Caco-2 (cell line): ENCODE measurements at regions not wholly inside any gene's neighbourhood (a gene's known extent, or its start where the extent isn't known, plus 50 kb on each side); places are given as distances from the start of the nearest gene placed in this dataset.
"Not testable (repeated sequence)": the region's sequence is repeated elsewhere in the genome, so short reads cannot be mapped to it uniquely, and the experiment has no call there.

Experiments used
- BruUV-seq: library from RNA; stranded (reverse); fragments of 400-500 nt; replicated peaks from 2 replicates; lab custom pipeline; 2021; lab: Mats Ljungman, UMichigan
- CTCF ChIA-PET: fragments of 300-600 bp; sonication (Branson Sonifier 250); formaldehyde crosslinking; loops from one replicate; lab custom pipeline; 2022; ENCODE audit warnings: antibody characterized with exemption; lab: Charles Lee
- POLR2A ChIA-PET: fragments of 300-600 bp; sonication (Branson Sonifier 250); formaldehyde crosslinking; loops from one replicate; lab custom pipeline; 2022; ENCODE audit warnings: antibody characterized with exemption; lab: Charles Lee
- DNase-seq, 2 experiments: peaks; one replicate each; pipeline versions ENCODE4 v3.0.0 to v3.0.0-alpha.2; 2020 to 2022
- H3K27me3 ChIP-seq: replicated peaks from 2 replicates; pipeline ENCODE4 v1.6.0; 2011; ENCODE audit warnings: low read length; ENCODE audit not compliant: control insufficient read depth, insufficient read depth
- H3K36me3 ChIP-seq: 2 replicates; pipeline ENCODE4 v1.5.1; 2011; ENCODE audit warnings: low read length; ENCODE audit not compliant: control insufficient read depth, insufficient read depth
- H3K4me1 ChIP-seq: fragments of 250-450 bp; sonication (Bioruptor Pico); 2 replicates; pipeline ENCODE4 v1.5.1; 2020; ENCODE audit warnings: mild to moderate bottlenecking
- H3K4me3 ChIP-seq: 2 replicates; pipeline ENCODE4 v1.5.1; 2011; ENCODE audit warnings: low read depth, mild to moderate bottlenecking, control low read depth, low read length
- H3K9me3 ChIP-seq: fragments of 250-450 bp; sonication (Bioruptor Pico); 2 replicates; pipeline ENCODE4 v1.5.1; 2020; ENCODE audit warnings: mild to moderate bottlenecking, moderate library complexity
- H3K27ac Mint-ChIP-seq: one replicate; pipeline ENCODE4 v1.8.0; 2022; ENCODE audit warnings: mixed read lengths; ENCODE audit not compliant: unreplicated experiment
- H3K27me3 Mint-ChIP-seq: one replicate; pipeline ENCODE4 v1.8.0; 2022; ENCODE audit warnings: mixed read lengths; ENCODE audit not compliant: insufficient read depth, unreplicated experiment
- H3K36me3 Mint-ChIP-seq: one replicate; pipeline ENCODE4 v1.8.0; 2022; ENCODE audit warnings: mild to moderate bottlenecking, mixed read lengths; ENCODE audit not compliant: insufficient read depth, unreplicated experiment
- H3K4me1 Mint-ChIP-seq: one replicate; pipeline ENCODE4 v1.8.0; 2022; ENCODE audit warnings: low read depth, mixed read lengths; ENCODE audit not compliant: unreplicated experiment
- H3K4me3 Mint-ChIP-seq: one replicate; pipeline ENCODE4 v1.8.0; 2022; ENCODE audit warnings: mild to moderate bottlenecking, moderate library complexity, mixed read lengths; ENCODE audit not compliant: unreplicated experiment
- H3K9me3 Mint-ChIP-seq: one replicate; pipeline ENCODE4 v1.8.0; 2022; ENCODE audit warnings: mixed read lengths; ENCODE audit not compliant: unreplicated experiment
- intact Hi-C: fragments of 100-400 bp; cut with micrococcal nuclease; formaldehyde crosslinking; loops from one replicate; pipeline ENCODE4 v1.10.0; 2022; ENCODE audit not compliant: unreplicated experiment
- TF ChIP-seq, protein P1 (sequence below), 2 experiments: fragments of 200-600 bp in 1 of 2; IDR thresholded peaks; 1 replicate in 1 of 2; 2 replicates in 1 of 2; pipeline versions ENCODE4 v1.5.1 to v1.8.0; 2011 to 2022; ENCODE audit warnings: antibody characterized with exemption in 1 of 2, control low read depth in 1 of 2, inconsistent platforms in 1 of 2, low read depth in 1 of 2, low read length in 1 of 2, mild to moderate bottlenecking in 1 of 2, moderate library complexity in 1 of 2; ENCODE audit not compliant: insufficient read depth in 1 of 2, severe bottlenecking in 1 of 2, unreplicated experiment in 1 of 2

DNA sequence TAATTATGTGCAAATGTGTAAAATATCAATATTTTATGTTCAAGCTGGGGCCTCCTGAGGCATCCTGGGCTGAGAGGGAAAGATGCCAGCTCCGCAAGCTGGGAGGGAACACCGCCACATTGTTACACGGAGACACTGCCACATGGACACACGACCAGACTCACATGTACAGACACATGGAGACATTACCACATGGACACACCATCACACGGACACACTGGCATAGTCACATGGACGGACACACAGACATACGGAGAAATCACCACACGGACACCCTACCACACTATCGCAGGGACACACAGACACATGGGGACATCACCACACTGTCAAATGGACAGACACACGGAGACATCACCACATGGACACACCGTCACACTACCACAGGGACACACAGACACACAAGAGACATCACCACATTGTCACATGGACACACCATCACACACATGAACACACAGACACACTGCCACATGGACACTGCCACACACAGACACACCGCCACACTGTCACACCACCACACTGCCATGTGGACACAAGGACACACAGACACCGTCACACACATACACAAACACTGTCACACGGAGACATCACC lies 117.6 kb downstream of the CCDC74A start:
- peaks cover 18% of the 10 kb centered on the region for H3K27me3 Mint-ChIP-seq
- TF ChIP-seq, protein P1, sequence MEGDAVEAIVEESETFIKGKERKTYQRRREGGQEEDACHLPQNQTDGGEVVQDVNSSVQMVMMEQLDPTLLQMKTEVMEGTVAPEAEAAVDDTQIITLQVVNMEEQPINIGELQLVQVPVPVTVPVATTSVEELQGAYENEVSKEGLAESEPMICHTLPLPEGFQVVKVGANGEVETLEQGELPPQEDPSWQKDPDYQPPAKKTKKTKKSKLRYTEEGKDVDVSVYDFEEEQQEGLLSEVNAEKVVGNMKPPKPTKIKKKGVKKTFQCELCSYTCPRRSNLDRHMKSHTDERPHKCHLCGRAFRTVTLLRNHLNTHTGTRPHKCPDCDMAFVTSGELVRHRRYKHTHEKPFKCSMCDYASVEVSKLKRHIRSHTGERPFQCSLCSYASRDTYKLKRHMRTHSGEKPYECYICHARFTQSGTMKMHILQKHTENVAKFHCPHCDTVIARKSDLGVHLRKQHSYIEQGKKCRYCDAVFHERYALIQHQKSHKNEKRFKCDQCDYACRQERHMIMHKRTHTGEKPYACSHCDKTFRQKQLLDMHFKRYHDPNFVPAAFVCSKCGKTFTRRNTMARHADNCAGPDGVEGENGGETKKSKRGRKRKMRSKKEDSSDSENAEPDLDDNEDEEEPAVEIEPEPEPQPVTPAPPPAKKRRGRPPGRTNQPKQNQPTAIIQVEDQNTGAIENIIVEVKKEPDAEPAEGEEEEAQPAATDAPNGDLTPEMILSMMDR (IDR thresholded peaks at IDR 0.05; ENCODE audit: insufficient read depth in 1 of 2, low read depth in 1 of 2, low read length in 1 of 2, severe bottlenecking in 1 of 2, unreplicated experiment in 1 of 2), result no peak
- no peaks in the 10 kb centered on the region for H3K36me3 Mint-ChIP-seq
- H3K4me1 ChIP-seq, result no peaks in the 10 kb centered on the region
- H3K4me3 ChIP-seq, result no peak overlapping the region
- H3K27me3 ChIP-seq, result no peaks in the 10 kb centered on the region
- no peaks in the 10 kb centered on the region for H3K4me1 Mint-ChIP-seq
- no peak overlapping the region for H3K27ac Mint-ChIP-seq
- ChIA-PET CTCF (no interaction called here), POLR2A (no interaction called here)
- no peaks in the 10 kb centered on the region for H3K9me3 Mint-ChIP-seq
- no peak for DNase-seq
- H3K4me3 Mint-ChIP-seq, result no peak overlapping the region
- H3K36me3 ChIP-seq, result no peaks in the 10 kb centered on the region
- H3K9me3 ChIP-seq, result no peaks in the 10 kb centered on the region
- intact Hi-C loops, result no loop called here
- no TSS peak for BruUV-seq

DNA sequence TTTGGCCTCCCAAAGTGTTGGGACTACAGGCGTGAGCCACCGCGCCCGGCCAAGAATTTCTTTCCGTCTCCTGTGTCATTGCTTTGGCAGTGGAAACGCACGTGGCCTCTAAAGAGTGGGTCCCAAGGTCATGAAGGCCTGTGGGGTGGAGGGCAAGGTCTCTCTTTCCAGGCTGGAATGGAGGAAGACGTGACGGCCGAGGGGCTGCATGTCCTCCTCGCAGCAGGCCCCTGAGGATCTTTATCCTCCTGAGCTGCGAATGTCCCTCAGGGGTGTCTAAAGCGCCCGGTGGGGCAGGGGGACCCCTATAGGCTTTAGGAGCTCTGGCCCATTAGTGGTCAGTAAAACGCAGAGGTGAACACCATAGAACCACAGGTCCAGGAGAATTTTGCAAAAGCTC lies 118.5 kb downstream of the CCDC74A start:
- H3K4me1 Mint-ChIP-seq, H3K9me3 Mint-ChIP-seq, H3K4me3 Mint-ChIP-seq, BruUV-seq, H3K4me3 ChIP-seq, intact Hi-C loops, H3K27me3 ChIP-seq, H3K9me3 ChIP-seq, H3K4me1 ChIP-seq, DNase-seq, POLR2A ChIA-PET, H3K27ac Mint-ChIP-seq, H3K36me3 ChIP-seq, H3K36me3 Mint-ChIP-seq: not testable (repeated sequence)
- H3K27me3 Mint-ChIP-seq, result peaks cover 16% of the 10 kb centered on the region
- CTCF ChIA-PET, result interaction anchor here (0.6 kb wide), 1 partner anchor 155 kb away, joined by 3 read pairs; no protein-coding TSS in a partner anchor

DNA sequence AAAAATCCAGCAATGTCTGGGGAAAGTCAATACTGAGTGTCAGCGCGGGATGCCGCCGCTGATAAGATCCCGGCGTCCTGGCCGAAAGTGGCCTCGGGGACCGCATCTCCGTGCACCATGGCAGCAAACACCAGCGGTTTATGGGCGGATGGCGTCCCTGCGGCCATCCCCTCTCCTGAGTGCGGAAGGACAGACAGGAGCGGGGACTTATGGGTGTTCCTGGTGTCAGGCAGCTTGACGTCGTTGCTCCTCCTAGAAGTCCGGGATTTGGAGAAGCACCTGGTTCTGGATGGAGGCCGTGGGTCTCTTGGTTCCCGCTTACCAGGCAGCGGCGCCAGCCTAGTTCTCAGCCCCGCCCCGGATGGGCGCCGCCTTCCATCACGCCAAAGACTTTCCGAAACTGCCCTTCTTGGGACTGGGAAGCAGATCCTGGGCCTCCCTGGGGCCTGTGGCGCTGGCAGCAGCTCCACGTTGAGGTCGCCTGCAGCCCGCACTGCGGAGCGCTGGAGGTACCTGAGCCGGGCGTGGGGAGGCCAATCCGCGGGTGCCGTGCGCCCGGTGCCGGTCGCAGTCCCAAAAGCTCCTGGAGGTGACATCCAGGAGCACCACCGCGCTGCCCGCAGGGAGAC lies 119.1 kb downstream of the CCDC74A start:
- Mint-ChIP-seq H3K27me3 (peaks cover 16% of the 10 kb centered on the region), H3K4me3 (no peak overlapping the region), H3K36me3 (no peaks in the 10 kb centered on the region), H3K4me1 (no peaks in the 10 kb centered on the region), H3K27ac (no peak overlapping the region), H3K9me3 (no peaks in the 10 kb centered on the region)
- POLR2A ChIA-PET, result no interaction called here
- CTCF ChIA-PET, result no interaction called here
- Histone ChIP-seq H3K4me1 (no peaks in the 10 kb centered on the region), H3K36me3 (no peaks in the 10 kb centered on the region), H3K27me3 (no peaks in the 10 kb centered on the region), H3K9me3 (no peaks in the 10 kb centered on the region), H3K4me3 (no peak overlapping the region)
- BruUV-seq, result no TSS peak
- TF ChIP-seq, protein P1 (IDR thresholded peaks at IDR 0.05; ENCODE audit: insufficient read depth in 1 of 2, low read depth in 1 of 2, low read length in 1 of 2, severe bottlenecking in 1 of 2, unreplicated experiment in 1 of 2), result no peak
- intact Hi-C loops, result no loop called here
- DNase-seq, result no peak

DNA sequence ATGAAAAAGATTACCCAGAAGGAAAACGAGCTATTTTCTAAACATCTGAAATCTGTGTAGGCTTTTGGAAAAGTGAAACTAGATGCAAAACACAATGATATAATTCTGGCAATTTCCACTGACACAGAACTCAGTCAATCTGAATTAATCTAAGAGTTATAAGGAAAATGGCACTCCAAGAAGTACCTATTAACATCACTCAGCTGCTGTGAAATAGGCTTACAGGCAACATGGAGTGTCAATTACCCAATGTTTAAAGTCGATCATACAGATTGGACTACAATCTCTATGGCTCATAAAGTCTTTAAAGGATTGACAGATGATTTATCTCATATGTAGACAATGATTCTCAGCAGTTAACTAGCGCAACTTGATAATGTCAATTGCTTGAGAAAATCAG lies 120.9 kb downstream of the CCDC74A start:
- H3K4me3 ChIP-seq, H3K4me1 Mint-ChIP-seq, H3K4me1 ChIP-seq, H3K9me3 Mint-ChIP-seq, DNase-seq, H3K27ac Mint-ChIP-seq, H3K9me3 ChIP-seq, intact Hi-C loops, H3K4me3 Mint-ChIP-seq, H3K27me3 ChIP-seq, BruUV-seq, H3K36me3 ChIP-seq, H3K36me3 Mint-ChIP-seq, POLR2A ChIA-PET, CTCF ChIA-PET: not testable (repeated sequence)
- peaks cover 16% of the 10 kb centered on the region for H3K27me3 Mint-ChIP-seq

DNA sequence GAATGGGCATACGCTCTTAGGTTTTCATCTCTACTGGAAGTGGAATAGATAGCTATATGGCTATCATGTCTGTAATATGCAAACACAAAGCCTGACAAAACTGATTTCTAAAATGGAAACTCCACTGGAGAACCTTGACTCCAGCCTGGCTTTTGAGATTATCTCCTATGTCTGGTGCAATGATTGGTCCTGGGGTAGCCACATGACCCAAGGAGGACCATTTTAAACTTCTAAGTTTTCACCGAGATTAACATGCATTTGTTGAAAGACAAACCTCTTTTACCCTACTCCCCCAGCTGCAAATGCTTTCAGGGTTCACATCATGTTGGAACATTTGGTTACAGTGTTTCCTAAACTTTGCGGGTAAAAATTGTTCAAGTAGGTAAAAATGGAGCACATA lies 124.6 kb downstream of the CCDC74A start:
- H3K4me3 ChIP-seq, intact Hi-C loops, H3K4me1 ChIP-seq, CTCF ChIA-PET, H3K4me1 Mint-ChIP-seq, H3K27me3 ChIP-seq, H3K9me3 Mint-ChIP-seq, BruUV-seq, DNase-seq, H3K9me3 ChIP-seq, H3K36me3 ChIP-seq, H3K27ac Mint-ChIP-seq, POLR2A ChIA-PET, H3K4me3 Mint-ChIP-seq, H3K36me3 Mint-ChIP-seq: not testable (repeated sequence)
- peaks cover 15% of the 10 kb centered on the region for H3K27me3 Mint-ChIP-seq
